GM12891 (cell line): ENCODE measurements at regions not wholly inside any gene's neighbourhood (a gene's known extent, or its start where the extent isn't known, plus 50 kb on each side); places are given as distances from the start of the nearest gene placed in this dataset.

Source experiments
- DNase-seq: peaks from one replicate; pipeline ENCODE4 v3.0.0; 2011; ENCODE audit warnings: low spot score; ENCODE audit not compliant: insufficient read length
- FAIRE-seq: peaks from 2 replicates; lab custom pipeline; 2011; peaks lifted over from hg19 to GRCh38; lab: Jason Lieb, UNC
- PAX5 ChIP-seq: IDR thresholded peaks from 2 replicates; pipeline ENCODE4 v1.6.1; 2011; ENCODE audit warnings: low read length, moderate library complexity, mild to moderate bottlenecking; ENCODE audit not compliant: insufficient read depth, severe bottlenecking
- POLR2A ChIP-seq: IDR thresholded peaks from 2 replicates; pipeline ENCODE4 v1.6.1; 2011; ENCODE audit warnings: low read depth, low read length, control low read depth
- POLR2AphosphoS5 ChIP-seq: IDR thresholded peaks from 2 replicates; pipeline ENCODE4 v1.6.1; 2011; ENCODE audit warnings: low read depth, low read length, control low read depth
- POU2F2 ChIP-seq: IDR thresholded peaks from 2 replicates; pipeline ENCODE4 v1.6.1; 2011; ENCODE audit warnings: low read depth, mild to moderate bottlenecking, control low read depth, low read length, moderate library complexity
- SPI1 ChIP-seq: IDR thresholded peaks from 2 replicates; pipeline ENCODE4 v1.6.1; 2011; ENCODE audit warnings: low read depth, low read length, control low read depth
- TAF1 ChIP-seq: IDR thresholded peaks from 2 replicates; pipeline ENCODE4 v1.6.1; 2011; ENCODE audit warnings: low read depth, low read length, control low read depth

DNA sequence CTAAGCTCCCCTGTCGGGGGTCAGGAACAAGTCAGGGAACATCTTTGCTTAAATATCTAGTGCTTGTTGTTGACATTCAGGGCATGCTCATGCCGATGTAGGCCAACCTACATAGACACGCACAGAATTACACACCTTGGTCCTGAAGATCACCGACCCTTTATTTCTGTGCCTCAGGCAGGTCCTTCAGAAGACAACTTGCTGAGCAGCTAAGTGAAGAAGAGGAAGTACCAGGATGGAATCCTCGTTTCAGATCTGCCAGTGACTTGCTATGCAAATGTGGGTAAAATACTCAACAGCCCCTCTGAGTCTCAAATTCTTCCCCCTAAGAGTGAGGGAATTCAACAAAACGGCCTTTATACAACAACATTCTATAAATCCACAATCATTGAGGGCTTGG lies 494.7 kb downstream of the BCL11A start:
- FAIRE-seq (peak; percentile 16), DNase-seq (no peak)
- TF ChIP-seq SPI1 (no peak), PAX5 (no peak), TAF1 (no peak), POLR2AphosphoS5 (no peak), POU2F2 (no peak), POLR2A (no peak)

DNA sequence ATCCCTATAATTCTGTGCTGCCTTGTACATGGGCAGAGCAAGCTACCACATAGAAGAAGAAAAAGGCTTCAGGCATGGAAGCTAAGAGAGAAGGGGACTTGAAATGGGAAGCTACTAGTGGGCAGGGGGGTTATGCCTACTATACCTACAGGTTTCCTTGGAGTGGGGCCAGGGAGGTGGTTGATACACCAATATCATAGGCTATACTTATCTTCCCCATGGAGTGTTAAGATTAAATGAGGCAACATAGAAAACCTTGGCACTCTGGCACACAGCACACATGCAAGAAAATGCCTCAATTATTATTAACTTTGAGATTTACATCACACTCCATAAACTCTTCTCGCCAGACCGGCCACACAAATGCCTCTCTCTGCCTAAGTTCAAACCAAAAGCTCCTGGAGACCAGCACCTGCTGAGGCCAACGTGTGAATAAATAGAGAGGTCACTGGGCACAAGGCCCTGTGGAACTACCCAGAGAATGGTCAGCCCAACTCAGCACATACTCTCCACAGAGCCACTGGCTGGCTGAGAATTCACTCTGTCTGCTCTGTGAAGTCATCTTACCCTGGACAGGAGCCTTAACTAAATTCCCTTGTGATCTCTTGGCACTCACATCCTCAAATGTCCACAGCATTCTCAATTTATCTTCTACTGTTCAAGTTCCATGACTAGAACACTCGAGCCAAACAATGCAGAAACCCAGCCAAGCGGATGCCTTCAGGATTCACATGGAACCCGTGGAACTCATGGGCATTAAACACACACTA lies 498.7 kb downstream of the BCL11A start:
- FAIRE-seq (no peak), DNase-seq (no peak)
- TF ChIP-seq TAF1 = no peak
- no peak for TF ChIP-seq PAX5
- no peak for TF ChIP-seq POLR2AphosphoS5
- no peak for TF ChIP-seq POLR2A
- TF ChIP-seq SPI1 = no peak
- no peak for TF ChIP-seq POU2F2

DNA sequence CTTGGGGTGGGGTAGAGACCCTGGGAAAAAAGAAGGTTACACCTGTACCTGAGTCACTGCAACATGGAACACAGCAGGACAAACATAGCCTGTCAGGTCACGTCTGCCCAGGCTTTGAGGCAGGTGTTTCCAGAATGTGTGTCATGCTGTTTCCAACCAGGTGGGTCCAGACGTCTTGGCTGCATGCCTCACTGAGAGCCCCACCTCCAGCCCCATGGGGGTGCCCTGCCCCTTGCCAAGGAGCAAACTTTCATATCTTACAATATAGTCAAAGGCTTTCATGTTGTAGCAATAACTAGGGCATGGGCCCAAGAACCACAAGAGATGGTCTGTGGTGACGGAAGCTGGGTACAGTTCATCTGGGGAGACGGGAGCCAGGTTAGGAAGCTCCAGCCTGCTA lies 499.7 kb downstream of the BCL11A start:
- TF ChIP-seq PAX5 = no peak
- TF ChIP-seq SPI1 = no peak
- no peak for TF ChIP-seq POLR2A
- no peak for TF ChIP-seq TAF1
- TF ChIP-seq POU2F2 = no peak
- no peak for TF ChIP-seq POLR2AphosphoS5
- DNase-seq (no peak), FAIRE-seq (no peak)

DNA sequence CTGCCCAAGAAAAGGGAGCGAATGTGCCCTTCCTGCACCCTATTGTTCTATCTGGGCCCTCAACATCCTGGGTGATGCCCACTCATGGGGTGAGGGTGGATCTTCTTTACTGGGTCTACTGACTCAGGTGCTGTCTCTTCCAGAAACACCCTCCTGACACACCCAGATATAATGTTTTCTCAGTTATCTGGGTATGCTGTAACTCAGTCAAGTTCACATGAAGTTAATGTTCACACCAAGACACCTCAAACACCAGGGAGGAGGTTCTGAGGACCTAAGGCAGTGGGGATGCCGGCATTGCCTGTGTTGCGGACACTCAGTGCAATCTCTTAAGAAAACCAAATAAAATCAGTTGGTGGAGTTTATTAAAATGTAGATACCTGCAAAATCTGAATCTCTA lies 500.9 kb downstream of the BCL11A start:
- no peak for TF ChIP-seq POLR2AphosphoS5
- no peak for TF ChIP-seq SPI1
- TF ChIP-seq POU2F2 = no peak
- no peak for TF ChIP-seq POLR2A
- TF ChIP-seq PAX5 = no peak
- DNase-seq (no peak), FAIRE-seq (no peak)

DNA sequence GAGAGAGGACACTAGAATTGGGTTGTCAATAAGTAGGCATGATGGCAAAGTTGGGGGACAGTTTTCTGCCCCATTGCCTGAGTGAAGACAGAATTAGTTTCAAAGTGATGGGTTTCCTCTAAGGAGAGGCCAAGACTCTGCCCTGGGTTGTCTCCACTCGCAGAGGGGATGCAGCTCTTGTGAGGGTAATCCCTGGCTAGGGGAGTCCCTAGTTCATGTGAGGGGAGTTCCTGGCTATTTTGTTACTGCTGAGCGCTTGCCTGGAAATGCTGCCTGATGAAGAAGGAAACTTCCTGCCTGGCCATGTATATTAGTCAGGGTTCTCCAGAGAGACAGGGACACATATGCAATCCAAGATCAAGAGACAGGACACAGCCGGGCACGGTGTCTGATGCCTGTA lies 501.5 kb downstream of the BCL11A start:
- FAIRE-seq (no peak), DNase-seq (no peak)
- TF ChIP-seq PAX5 (no peak), POU2F2 (no peak), POLR2AphosphoS5 (no peak), SPI1 (no peak), POLR2A (no peak), TAF1 (no peak)

DNA sequence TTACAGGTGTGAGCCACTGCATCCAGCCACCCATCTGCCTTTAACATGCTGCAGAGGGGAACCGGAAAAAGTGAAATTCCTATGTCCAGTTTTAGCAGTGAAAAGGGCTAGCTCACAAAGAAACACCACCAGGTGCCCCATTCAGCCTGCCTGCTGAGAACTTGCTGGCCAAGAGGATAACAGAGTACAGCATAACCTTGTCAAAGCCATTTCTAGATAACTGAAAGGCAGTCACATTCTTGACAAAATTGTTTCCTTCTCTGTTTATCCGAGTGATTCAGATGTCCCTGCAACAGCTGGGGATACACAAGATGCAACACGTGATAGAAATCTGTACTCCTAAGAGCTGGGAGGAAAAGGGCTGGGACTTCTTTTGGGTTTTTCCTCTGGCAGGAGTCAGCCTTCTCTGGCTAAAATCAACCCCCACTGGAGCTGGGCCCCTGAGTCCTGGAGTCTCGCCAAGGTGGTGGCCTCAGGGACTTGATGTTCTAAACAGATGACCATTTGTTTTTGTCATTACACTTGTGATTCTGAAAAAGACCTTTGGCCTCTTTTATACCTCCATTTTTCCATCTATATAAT lies 505.4 kb downstream of the BCL11A start:
- TF ChIP-seq POLR2AphosphoS5 (no peak), TAF1 (no peak), SPI1 (no peak), POLR2A (no peak), POU2F2 (no peak)
- no peak for DNase-seq
- FAIRE-seq = no peak

DNA sequence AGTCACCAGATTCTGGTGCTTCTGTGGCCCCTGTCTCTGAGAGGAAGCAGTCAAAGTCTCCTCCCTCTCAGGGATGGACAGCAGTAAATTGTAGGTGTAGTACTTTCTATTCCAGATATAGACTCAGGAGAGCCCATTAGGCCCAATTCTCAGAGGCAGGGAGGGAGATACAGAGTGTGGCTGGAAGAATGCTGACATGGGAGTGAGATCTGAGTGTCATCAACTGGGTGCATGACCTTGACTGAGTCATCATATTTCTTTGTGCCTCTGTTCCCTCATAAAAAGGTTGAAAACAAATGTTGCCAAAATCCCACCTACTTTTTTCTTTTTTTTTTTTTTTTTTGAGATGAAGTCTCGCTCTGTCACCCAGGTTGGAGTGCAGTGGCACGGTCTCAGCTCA lies 506.1 kb downstream of the BCL11A start:
- no peak for DNase-seq
- TF ChIP-seq PAX5 = no peak
- TF ChIP-seq POLR2AphosphoS5 = no peak
- TF ChIP-seq POLR2A = no peak
- TF ChIP-seq TAF1 = no peak
- no peak for TF ChIP-seq POU2F2
- no peak for TF ChIP-seq SPI1
- no peak for FAIRE-seq

DNA sequence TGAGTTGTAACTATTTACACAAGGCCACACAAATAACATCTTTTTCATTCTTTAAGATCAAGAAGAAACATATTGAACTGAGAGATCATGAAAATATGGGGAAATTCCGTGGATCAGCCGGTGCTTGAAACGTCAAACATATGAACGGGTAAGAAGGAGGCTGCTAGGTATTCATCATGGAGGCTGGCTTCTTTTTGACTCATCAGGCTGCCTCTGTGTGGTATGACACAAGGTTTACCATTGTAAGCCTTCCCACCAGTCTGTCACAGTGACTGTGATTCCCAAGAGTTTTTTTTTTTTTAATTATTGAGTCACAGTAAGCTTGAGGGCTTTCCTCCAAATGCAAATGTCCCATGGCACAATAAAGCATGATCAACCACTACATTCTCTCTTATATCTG lies 506.9 kb downstream of the BCL11A start:
- no peak for DNase-seq
- no peak for FAIRE-seq
- no peak for TF ChIP-seq POU2F2
- no peak for TF ChIP-seq TAF1
- no peak for TF ChIP-seq SPI1
- TF ChIP-seq POLR2A = no peak

DNA sequence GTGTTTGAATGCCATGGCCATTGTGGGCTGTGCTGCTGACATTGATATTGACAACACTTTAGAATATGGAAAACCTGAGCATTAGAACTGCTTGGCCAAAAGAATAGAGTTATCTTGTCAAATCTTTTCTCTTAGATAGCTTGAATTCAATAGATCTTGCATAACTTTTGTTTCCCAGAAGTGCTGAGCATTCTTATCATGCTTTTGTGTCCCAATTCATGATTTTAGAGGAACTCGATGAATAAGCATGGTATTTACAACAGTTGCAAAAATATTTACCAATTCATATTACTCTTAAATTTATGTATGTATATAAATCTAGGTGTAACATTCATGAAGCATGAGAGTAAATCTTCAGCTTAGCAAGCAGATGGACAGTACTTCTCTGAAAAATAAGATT lies 508.0 kb downstream of the BCL11A start:
- TF ChIP-seq POLR2AphosphoS5 = no peak
- TF ChIP-seq SPI1 = no peak
- TF ChIP-seq TAF1 = no peak
- TF ChIP-seq PAX5 = no peak
- no peak for TF ChIP-seq POU2F2
- no peak for TF ChIP-seq POLR2A
- no peak for FAIRE-seq
- no peak for DNase-seq

DNA sequence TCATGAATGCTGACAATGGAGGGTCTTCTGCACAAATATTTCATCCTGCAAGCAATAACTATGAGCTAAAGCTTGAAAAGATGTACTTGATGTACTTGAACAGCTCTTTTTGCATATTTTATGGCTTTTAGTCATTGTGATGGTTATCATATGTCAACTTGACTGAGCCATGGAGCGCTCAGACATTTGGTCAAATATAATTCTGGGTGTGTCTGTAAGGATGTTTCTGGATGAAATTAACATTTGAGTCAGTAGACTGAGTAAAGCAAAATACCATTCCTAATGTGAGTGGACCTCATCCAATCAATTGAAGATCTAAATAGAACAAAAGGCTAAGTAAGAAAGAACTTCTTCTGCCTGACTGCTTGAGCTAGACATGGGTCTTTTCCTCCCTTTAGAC lies 509.0 kb downstream of the BCL11A start:
- DNase-seq = no peak
- TF ChIP-seq POLR2A (no peak), PAX5 (no peak), TAF1 (no peak), SPI1 (no peak), POU2F2 (no peak), POLR2AphosphoS5 (no peak)
- no peak for FAIRE-seq
